Activated CD8-positive, alpha-beta memory T cell treated with anti-CD3 and anti-CD28 coated beads, Interleukin-2, amount 10 ng/mL, durations not matched to agents 7 days and 5 days (primary cell): ENCODE measurements at regions not wholly inside any gene's neighbourhood (a gene's known extent, or its start where the extent isn't known, plus 50 kb on each side); places are given as distances from the start of the nearest gene placed in this dataset.

Experiments
- ATAC-seq: fragments of 150-1000 bp; cut with Tn5 transposase; one replicate; pipeline ENCODE4 v1.10.0; 2021; ENCODE audit warnings: moderate library complexity
- CTCF ChIA-PET: fragments of 350-600 bp; sonication (Branson Sonifier 250); formaldehyde crosslinking; loops from one replicate; lab custom pipeline; 2021; ENCODE audit warnings: antibody characterized with exemption; lab: Charles Lee
- DNase-seq: peaks from one replicate; pipeline ENCODE4 v3.0.0-alpha.2; 2020
- H3K27ac Mint-ChIP-seq: one replicate; pipeline ENCODE4 v1.8.0; 2021; ENCODE audit warnings: mild to moderate bottlenecking, mixed read lengths
- H3K27me3 Mint-ChIP-seq: one replicate; pipeline ENCODE4 v1.8.0; 2021; ENCODE audit warnings: mixed read lengths
- H3K36me3 Mint-ChIP-seq: one replicate; pipeline ENCODE4 v1.8.0; 2021; ENCODE audit warnings: mild to moderate bottlenecking, mixed read lengths
- H3K4me1 Mint-ChIP-seq: one replicate; pipeline ENCODE4 v1.8.0; 2021; ENCODE audit warnings: mixed read lengths
- H3K4me3 Mint-ChIP-seq: one replicate; pipeline ENCODE4 v1.8.0; 2021; ENCODE audit warnings: mild to moderate bottlenecking, moderate library complexity, mixed read lengths
- H3K9me3 Mint-ChIP-seq: one replicate; pipeline ENCODE4 v1.8.0; 2022; ENCODE audit warnings: low read depth, mixed read lengths

- Mint-ChIP-seq H3K9me3 (peaks cover 5% of the 10 kb centered on the region), H3K27me3 (no peaks in the 10 kb centered on the region), H3K4me1 (no peaks in the 10 kb centered on the region), H3K4me3 (no peak overlapping the region), H3K36me3 (no peaks in the 10 kb centered on the region), H3K27ac (no peak overlapping the region)
- ATAC-seq (no peak), DNase-seq (no peak)
- CTCF ChIA-PET = no interaction called here
Measured at GRCh38 chr14:53780051-53780555, 176.5 kb downstream of the BMP4 start.

GRCh38 chr14:53779301-53779700, 177.3 kb downstream of the BMP4 start:
- H3K27ac Mint-ChIP-seq = no peak overlapping the region
- H3K27me3 Mint-ChIP-seq = no peaks in the 10 kb centered on the region
- H3K36me3 Mint-ChIP-seq = no peaks in the 10 kb centered on the region
- no peak for ATAC-seq
- no peaks in the 10 kb centered on the region for H3K4me1 Mint-ChIP-seq
- H3K9me3 Mint-ChIP-seq = peaks cover 3% of the 10 kb centered on the region
- CTCF ChIA-PET = no interaction called here
- no peak overlapping the region for H3K4me3 Mint-ChIP-seq
- DNase-seq = no peak

DNA sequence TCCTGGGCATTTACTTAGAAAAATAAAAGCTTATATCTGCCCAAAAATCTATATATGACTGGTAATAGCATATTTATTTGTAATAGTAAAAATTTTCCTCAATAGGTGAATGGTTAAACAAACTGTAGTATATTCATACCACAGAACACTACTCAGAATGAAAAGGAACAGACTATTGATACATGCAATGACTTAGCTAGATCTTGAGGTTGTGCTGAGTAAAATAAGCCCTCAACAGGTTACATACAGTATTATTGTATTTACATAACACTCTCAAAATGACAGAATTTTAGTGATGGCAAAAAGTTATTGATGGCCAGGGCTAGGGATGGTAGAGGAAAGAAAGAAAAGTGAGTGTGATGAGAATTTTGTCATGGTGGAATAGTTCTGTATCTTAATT, 178.4 kb downstream of the BMP4 start:
- Mint-ChIP-seq H3K9me3 (peaks cover 3% of the 10 kb centered on the region), H3K4me3 (no peak overlapping the region), H3K36me3 (no peaks in the 10 kb centered on the region), H3K27me3 (no peaks in the 10 kb centered on the region), H3K27ac (no peak overlapping the region), H3K4me1 (no peaks in the 10 kb centered on the region)
- DNase-seq (no peak), ATAC-seq (no peak)
- CTCF ChIA-PET = no interaction called here

DNA sequence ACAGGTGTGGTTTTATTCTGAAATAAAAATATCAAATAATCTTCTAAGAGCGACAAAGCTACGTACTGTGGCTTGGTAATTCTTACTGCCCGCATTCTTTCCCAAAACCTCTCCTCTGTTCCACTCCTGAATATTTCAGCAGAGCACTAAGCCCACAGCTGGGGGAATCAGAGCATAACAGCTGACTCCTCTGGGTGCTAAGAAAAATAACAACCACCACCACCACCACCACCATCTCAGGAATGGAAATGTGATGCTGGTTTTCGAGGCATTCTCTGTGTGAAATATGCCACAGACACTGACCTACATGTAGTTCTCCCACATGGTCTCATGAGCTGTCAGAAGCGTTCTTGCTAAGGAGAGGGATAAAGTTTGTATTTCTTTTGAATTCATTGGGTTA, 183.7 kb downstream of the BMP4 start:
- ATAC-seq = no peak
- CTCF ChIA-PET = no interaction called here
- no peaks in the 10 kb centered on the region for H3K4me1 Mint-ChIP-seq

DNA sequence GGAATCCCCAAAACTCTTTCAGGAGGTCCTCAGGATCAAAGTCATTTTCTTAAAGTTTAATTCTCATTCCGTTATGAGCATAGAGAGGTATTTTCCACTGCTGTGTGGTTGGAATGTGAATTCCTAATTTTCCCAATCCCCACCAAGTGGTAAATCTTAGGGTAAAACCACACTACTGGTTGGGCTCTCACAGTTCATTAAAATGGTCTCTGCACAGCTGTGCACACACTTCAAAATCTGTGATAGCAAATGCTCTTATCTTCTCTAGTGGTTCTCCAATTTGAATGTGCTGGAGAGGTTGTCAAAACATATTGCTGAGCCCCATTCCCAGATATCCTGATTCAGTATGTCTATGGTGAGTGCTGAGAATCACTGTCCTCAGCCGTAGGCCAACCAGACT, 189.1 kb downstream of the BMP4 start:
- DNase-seq (no peak), ATAC-seq (no peak)
- CTCF ChIA-PET = no interaction called here
- H3K9me3 Mint-ChIP-seq = peaks cover 2% of the 10 kb centered on the region
- H3K4me1 Mint-ChIP-seq = no peaks in the 10 kb centered on the region
- no peak overlapping the region for H3K27ac Mint-ChIP-seq
- H3K36me3 Mint-ChIP-seq = no peaks in the 10 kb centered on the region
- no peaks in the 10 kb centered on the region for H3K27me3 Mint-ChIP-seq
- H3K4me3 Mint-ChIP-seq = no peak overlapping the region

More for the DNA sequence above, 183.7 kb downstream of the BMP4 start:
- Mint-ChIP-seq H3K4me3 (no peak overlapping the region), H3K9me3 (peaks cover 2% of the 10 kb centered on the region), H3K36me3 (no peaks in the 10 kb centered on the region), H3K27ac (no peak overlapping the region), H3K27me3 (no peaks in the 10 kb centered on the region)
- DNase-seq = no peak

DNA sequence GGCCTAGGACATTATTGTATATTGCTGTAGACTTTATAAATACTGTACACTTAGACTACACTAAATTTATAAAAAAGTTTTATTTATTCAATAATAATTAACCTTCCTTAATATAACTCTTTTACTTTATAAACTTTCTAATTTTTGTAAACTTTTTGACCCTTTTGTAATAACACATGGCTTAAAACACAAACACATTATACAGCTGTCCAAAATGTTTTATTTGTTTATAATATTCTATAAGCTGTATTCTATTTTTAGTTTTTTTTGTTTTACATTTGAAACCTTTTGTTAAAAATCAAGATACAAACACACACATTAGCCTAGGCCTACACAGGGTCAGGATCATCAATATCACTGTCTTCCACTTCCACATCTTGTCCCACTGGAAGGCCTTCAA, 190.0 kb downstream of the BMP4 start:
- no peaks in the 10 kb centered on the region for H3K4me1 Mint-ChIP-seq
- H3K9me3 Mint-ChIP-seq = peaks cover 2% of the 10 kb centered on the region
- H3K27me3 Mint-ChIP-seq = no peaks in the 10 kb centered on the region
- DNase-seq (no peak), ATAC-seq (no peak)
- H3K36me3 Mint-ChIP-seq = no peaks in the 10 kb centered on the region
- no peak overlapping the region for H3K27ac Mint-ChIP-seq
- CTCF ChIA-PET = no interaction called here
- H3K4me3 Mint-ChIP-seq = no peak overlapping the region

GRCh38 chr14:53766106-53766505, 190.5 kb downstream of the BMP4 start:
- no peaks in the 10 kb centered on the region for H3K36me3 Mint-ChIP-seq
- CTCF ChIA-PET = no interaction called here
- H3K4me3 Mint-ChIP-seq = no peak overlapping the region
- H3K27me3 Mint-ChIP-seq = no peaks in the 10 kb centered on the region
- no peak for DNase-seq
- H3K27ac Mint-ChIP-seq = no peak overlapping the region
- no peaks in the 10 kb centered on the region for H3K4me1 Mint-ChIP-seq
- ATAC-seq = no peak
- peaks cover 2% of the 10 kb centered on the region for H3K9me3 Mint-ChIP-seq

DNA sequence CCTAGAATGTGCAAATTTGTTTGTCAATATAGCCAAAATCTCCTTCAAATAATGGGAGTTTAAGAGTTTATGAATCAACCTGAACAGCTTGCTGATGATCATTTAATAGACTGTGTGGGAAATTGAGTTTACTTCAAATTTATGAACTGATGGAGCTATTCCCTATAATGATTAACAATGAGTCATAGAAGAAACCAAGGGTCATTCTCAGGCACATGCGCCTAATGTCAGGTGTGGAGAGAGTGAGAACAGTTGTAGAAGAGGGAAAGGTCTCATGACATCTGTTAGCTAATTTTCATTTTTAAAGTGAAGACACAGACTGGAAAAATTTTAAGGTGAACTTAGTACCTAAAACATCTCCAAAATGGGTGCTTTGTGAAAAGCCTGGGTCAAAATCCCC, 191.8 kb downstream of the BMP4 start:
- CTCF ChIA-PET = no interaction called here

DNA sequence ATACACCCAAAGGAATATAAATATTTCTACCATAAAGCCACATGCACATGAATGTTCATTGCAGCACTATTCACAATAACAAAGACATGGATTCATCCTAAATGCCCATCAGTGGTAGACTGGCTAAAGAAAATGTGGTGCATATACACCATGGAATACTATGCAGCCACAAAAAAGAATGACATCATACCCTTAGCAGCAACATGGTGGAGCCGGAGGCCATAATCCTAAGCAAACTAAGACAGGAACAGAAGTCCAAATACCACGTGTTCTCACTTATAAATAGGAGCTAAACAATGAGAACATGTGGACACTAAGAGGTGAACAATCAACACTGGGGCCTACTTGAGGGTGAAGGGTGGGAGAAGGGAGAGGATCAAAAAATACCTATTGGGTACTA, 198.5 kb downstream of the BMP4 start:
- Mint-ChIP-seq H3K9me3 (peaks cover 2% of the 10 kb centered on the region), H3K27me3 (no peaks in the 10 kb centered on the region), H3K27ac (no peak overlapping the region), H3K36me3 (no peaks in the 10 kb centered on the region), H3K4me3 (no peak overlapping the region), H3K4me1 (no peaks in the 10 kb centered on the region)
- DNase-seq (no peak), ATAC-seq (no peak)
- CTCF ChIA-PET = no interaction called here

More for the DNA sequence above, 191.8 kb downstream of the BMP4 start:
- no peaks in the 10 kb centered on the region for H3K27me3 Mint-ChIP-seq
- no peak overlapping the region for H3K4me3 Mint-ChIP-seq
- no peak overlapping the region for H3K27ac Mint-ChIP-seq
- ATAC-seq (no peak), DNase-seq (no peak)
- H3K4me1 Mint-ChIP-seq = no peaks in the 10 kb centered on the region
- no peaks in the 10 kb centered on the region for H3K36me3 Mint-ChIP-seq
- peaks cover 2% of the 10 kb centered on the region for H3K9me3 Mint-ChIP-seq

DNA sequence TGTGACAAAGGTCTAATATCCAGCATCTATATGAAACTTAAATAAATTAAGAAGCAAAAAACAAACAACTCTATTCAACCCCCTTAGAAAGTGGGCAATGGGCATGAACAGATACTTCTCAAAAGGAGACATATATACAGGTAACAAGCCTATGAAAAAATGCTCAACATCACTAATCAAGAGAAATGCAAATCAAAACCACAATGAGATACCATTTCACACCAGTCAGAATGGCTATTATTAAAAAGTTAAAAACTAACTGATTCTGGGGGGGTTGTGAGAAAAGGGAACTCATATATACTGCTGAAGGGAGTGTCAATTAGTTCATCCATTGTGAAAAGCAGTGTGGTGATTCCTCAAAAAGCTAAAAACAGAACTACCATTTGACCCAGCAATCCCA, 198.9 kb downstream of the BMP4 start:
- ATAC-seq = no peak
- H3K27me3 Mint-ChIP-seq = no peaks in the 10 kb centered on the region
- no peak for DNase-seq
- H3K9me3 Mint-ChIP-seq = peaks cover 2% of the 10 kb centered on the region
- H3K4me3 Mint-ChIP-seq = no peak overlapping the region
- no peaks in the 10 kb centered on the region for H3K4me1 Mint-ChIP-seq
- H3K36me3 Mint-ChIP-seq = no peaks in the 10 kb centered on the region
- CTCF ChIA-PET = no interaction called here
- H3K27ac Mint-ChIP-seq = no peak overlapping the region

DNA sequence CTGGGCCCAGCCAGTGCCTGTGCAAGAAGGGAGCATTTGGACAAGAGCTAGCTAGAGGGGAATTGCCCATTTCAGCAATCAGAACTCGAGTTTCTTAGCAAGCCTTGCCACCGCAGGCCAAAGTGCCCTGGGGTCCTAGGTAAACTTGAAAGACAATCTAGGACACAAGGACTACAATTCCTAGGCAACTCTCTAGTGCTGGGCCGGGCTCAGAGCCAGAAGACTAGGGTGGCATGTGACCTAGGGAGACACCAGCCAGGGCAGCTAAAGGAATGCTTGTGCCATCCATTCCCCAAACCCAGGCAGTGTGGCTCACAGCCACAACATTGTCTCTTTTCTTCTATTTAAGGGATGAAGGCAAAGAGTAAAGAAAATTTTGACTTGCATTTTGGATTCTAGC, 205.0 kb downstream of the BMP4 start:
- DNase-seq = no peak
- Mint-ChIP-seq H3K4me1 (no peaks in the 10 kb centered on the region), H3K27ac (no peak overlapping the region), H3K27me3 (no peaks in the 10 kb centered on the region), H3K36me3 (no peaks in the 10 kb centered on the region), H3K4me3 (no peak overlapping the region), H3K9me3 (no peaks in the 10 kb centered on the region)
- CTCF ChIA-PET = no interaction called here
- ATAC-seq = no peak

- Mint-ChIP-seq H3K36me3 (no peaks in the 10 kb centered on the region), H3K27ac (no peak overlapping the region), H3K27me3 (no peaks in the 10 kb centered on the region), H3K4me3 (no peak overlapping the region), H3K9me3 (no peaks in the 10 kb centered on the region), H3K4me1 (no peaks in the 10 kb centered on the region)
- CTCF ChIA-PET = no interaction called here
- ATAC-seq (no peak), DNase-seq (no peak)
Measured at GRCh38 chr14:53748691-53749090, 207.9 kb downstream of the BMP4 start.

DNA sequence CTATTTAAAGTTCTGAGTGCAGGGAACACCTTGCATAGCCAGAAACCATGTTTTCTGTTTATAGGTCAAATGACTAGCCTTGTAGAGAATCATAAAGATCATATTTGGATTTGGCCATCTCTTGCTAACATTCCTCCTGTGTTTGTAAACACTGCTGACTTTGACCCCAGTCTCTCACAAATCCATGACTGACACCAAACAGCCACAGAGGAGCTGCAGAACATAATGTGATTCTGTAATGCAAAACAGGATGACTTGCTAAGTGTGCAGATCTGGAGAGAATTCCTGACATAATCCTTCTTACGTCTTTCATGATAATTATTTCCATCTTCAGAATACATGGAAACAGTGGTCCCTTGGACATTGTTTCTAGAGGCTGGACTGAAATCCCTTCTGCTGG, 211.8 kb downstream of the BMP4 start:
- CTCF ChIA-PET = no interaction called here
- Mint-ChIP-seq H3K9me3 (no peaks in the 10 kb centered on the region), H3K4me3 (no peak overlapping the region), H3K4me1 (no peaks in the 10 kb centered on the region), H3K36me3 (no peaks in the 10 kb centered on the region), H3K27ac (no peak overlapping the region), H3K27me3 (no peaks in the 10 kb centered on the region)
- DNase-seq = no peak
- ATAC-seq = no peak

- H3K4me3 Mint-ChIP-seq = no peak overlapping the region
- no peak overlapping the region for H3K27ac Mint-ChIP-seq
- no peaks in the 10 kb centered on the region for H3K9me3 Mint-ChIP-seq
- no peaks in the 10 kb centered on the region for H3K36me3 Mint-ChIP-seq
- no peaks in the 10 kb centered on the region for H3K4me1 Mint-ChIP-seq
- ATAC-seq (no peak), DNase-seq (no peak)
- H3K27me3 Mint-ChIP-seq = no peaks in the 10 kb centered on the region
- CTCF ChIA-PET = no interaction called here
Measured at GRCh38 chr14:53743371-53743770, 213.3 kb downstream of the BMP4 start.

GRCh38 chr14:53742233-53742620, 214.4 kb downstream of the BMP4 start:
- H3K4me1 Mint-ChIP-seq = no peaks in the 10 kb centered on the region
- no peak overlapping the region for H3K4me3 Mint-ChIP-seq
- no peaks in the 10 kb centered on the region for H3K36me3 Mint-ChIP-seq
- no peak overlapping the region for H3K27ac Mint-ChIP-seq
- ATAC-seq (no peak), DNase-seq (no peak)
- H3K9me3 Mint-ChIP-seq = no peaks in the 10 kb centered on the region
- CTCF ChIA-PET = no interaction called here
- no peaks in the 10 kb centered on the region for H3K27me3 Mint-ChIP-seq
